Chondrocyte (in vitro differentiated cells): ENCODE measurements at regions not wholly inside any gene's neighbourhood (a gene's known extent, or its start where the extent isn't known, plus 50 kb on each side); places are given as distances from the start of the nearest gene placed in this dataset.

ENCODE experiments used
- DNase-seq: peaks from one replicate; pipeline ENCODE4 v3.0.0; 2021; ENCODE audit warnings: mixed read lengths, low spot score
- H3K27ac Mint-ChIP-seq: one replicate; pipeline ENCODE4 v1.8.0; 2021; ENCODE audit warnings: mild to moderate bottlenecking, moderate library complexity, mixed read lengths; ENCODE audit not compliant: unreplicated experiment
- H3K27me3 Mint-ChIP-seq: 2 replicates; pipeline ENCODE4 v1.8.0; 2021; ENCODE audit warnings: low read depth, mixed read lengths
- H3K36me3 Mint-ChIP-seq: 2 replicates; pipeline ENCODE4 v1.8.0; 2021; ENCODE audit warnings: low read depth, mixed read lengths
- H3K4me1 Mint-ChIP-seq: 2 replicates; pipeline ENCODE4 v1.8.0; 2021; ENCODE audit warnings: low read depth, mild to moderate bottlenecking, mixed read lengths
- H3K4me3 Mint-ChIP-seq: one replicate; pipeline ENCODE4 v1.8.0; 2021; ENCODE audit warnings: mild to moderate bottlenecking, moderate library complexity, mixed read lengths; ENCODE audit not compliant: unreplicated experiment
- H3K9me3 Mint-ChIP-seq: 2 replicates; pipeline ENCODE4 v1.8.0; 2021; ENCODE audit warnings: low read depth, mixed read lengths
- CTCF ChIP-seq: fragments of 200-600 bp; sonication (generic); IDR thresholded peaks from 2 replicates; pipeline ENCODE4 v1.5.0; 2021; ENCODE audit warnings: antibody characterized with exemption, mild to moderate bottlenecking, moderate library complexity

- no peak for DNase-seq
- no peak overlapping the region for H3K27ac Mint-ChIP-seq
- no peaks in the 10 kb centered on the region for H3K36me3 Mint-ChIP-seq
- no peaks in the 10 kb centered on the region for H3K9me3 Mint-ChIP-seq
- H3K27me3 Mint-ChIP-seq: peaks cover 1% of the 10 kb centered on the region
- H3K4me1 Mint-ChIP-seq: peaks cover 13% of the 10 kb centered on the region
- TF ChIP-seq CTCF: no peak
- H3K4me3 Mint-ChIP-seq: no peak overlapping the region
Measured at GRCh38 chr2:8264981-8265380, 416.9 kb upstream of the ID2 start.

- Mint-ChIP-seq H3K4me1 (peaks cover 13% of the 10 kb centered on the region), H3K27ac (no peak overlapping the region), H3K27me3 (peaks cover 1% of the 10 kb centered on the region), H3K36me3 (no peaks in the 10 kb centered on the region), H3K4me3 (no peak overlapping the region), H3K9me3 (no peaks in the 10 kb centered on the region)
- no peak for TF ChIP-seq CTCF
- DNase-seq: no peak
Measured at GRCh38 chr2:8265476-8266226, 416.2 kb upstream of the ID2 start.

- no peak for TF ChIP-seq CTCF
- H3K9me3 Mint-ChIP-seq: no peaks in the 10 kb centered on the region
- peaks cover 1% of the 10 kb centered on the region for H3K27me3 Mint-ChIP-seq
- no peaks in the 10 kb centered on the region for H3K36me3 Mint-ChIP-seq
- peaks cover 13% of the 10 kb centered on the region for H3K4me1 Mint-ChIP-seq
- H3K4me3 Mint-ChIP-seq: no peak overlapping the region
- no peak overlapping the region for H3K27ac Mint-ChIP-seq
- DNase-seq: no peak
Measured at GRCh38 chr2:8266563-8266962, 415.3 kb upstream of the ID2 start.

GRCh38 chr2:8267048-8267447, 414.8 kb upstream of the ID2 start:
- Mint-ChIP-seq H3K4me1 (peaks cover 13% of the 10 kb centered on the region), H3K9me3 (no peaks in the 10 kb centered on the region), H3K36me3 (no peaks in the 10 kb centered on the region), H3K27ac (no peak overlapping the region), H3K4me3 (no peak overlapping the region), H3K27me3 (peaks cover 3% of the 10 kb centered on the region)
- no peak for TF ChIP-seq CTCF
- no peak for DNase-seq

GRCh38 chr2:8267721-8268120, 414.1 kb upstream of the ID2 start:
- H3K9me3 Mint-ChIP-seq: no peaks in the 10 kb centered on the region
- no peak overlapping the region for H3K27ac Mint-ChIP-seq
- peaks cover 5% of the 10 kb centered on the region for H3K27me3 Mint-ChIP-seq
- H3K36me3 Mint-ChIP-seq: no peaks in the 10 kb centered on the region
- no peak overlapping the region for H3K4me3 Mint-ChIP-seq
- TF ChIP-seq CTCF: no peak
- DNase-seq: no peak
- peaks cover 13% of the 10 kb centered on the region for H3K4me1 Mint-ChIP-seq
